K562 (cell line): ENCODE measurements at regions not wholly inside any gene's neighbourhood (a gene's known extent, or its start where the extent isn't known, plus 50 kb on each side); places are given as distances from the start of the nearest gene placed in this dataset.

ENCODE experiments used
- ATF7 ChIP-seq: fragments of 450-650 bp; IDR thresholded peaks from 2 replicates; pipeline ENCODE4 v1.7.1; 2014; ENCODE audit warnings: mild to moderate bottlenecking, moderate library complexity
- NCOR1 ChIP-seq: fragments of 450-650 bp; IDR thresholded peaks from 2 replicates; pipeline ENCODE4 v1.6.1; 2016; ENCODE audit warnings: mild to moderate bottlenecking, moderate library complexity
- POLR2A ChIP-seq: fragments of 450-650 bp; conservative IDR thresholded peaks from 2 replicates; pipeline ENCODE4 v1.6.1; 2016
- SAFB2 ChIP-seq: fragments of 200-400 bp; formaldehyde crosslinking; IDR thresholded peaks from 2 replicates; pipeline ENCODE4 v1.6.1; 2018; ENCODE audit warnings: borderline replicate concordance, low read length, low read depth, moderate library complexity; ENCODE audit not compliant: severe bottlenecking
- STAT5B ChIP-seq: fragments of 250-450 bp; sonication (Bioruptor Pico); IDR thresholded peaks from 2 replicates; pipeline ENCODE4 v1.8.0; 2021; ENCODE audit warnings: mild to moderate bottlenecking, inconsistent platforms
- TAF1 ChIP-seq: IDR thresholded peaks from 2 replicates; pipeline ENCODE4 v1.6.1; 2011; ENCODE audit warnings: mild to moderate bottlenecking, low read length, moderate library complexity; ENCODE audit not compliant: insufficient read depth, control insufficient read depth, severe bottlenecking; ENCODE audit errors: extremely low read depth
- ZNF263 ChIP-seq: sonication (generic); formaldehyde crosslinking; IDR thresholded peaks from 2 replicates; pipeline ENCODE4 v1.8.0; 2022; ENCODE audit warnings: mild to moderate bottlenecking, missing genetic modification reagents, borderline replicate concordance
- ZNF384 ChIP-seq: IDR thresholded peaks from 2 replicates; pipeline ENCODE4 v1.6.1; 2012; ENCODE audit warnings: low read depth, low read length, improper control_type of control experiment
- ZNF830 ChIP-seq: fragments of 250-450 bp; sonication (Bioruptor Pico); IDR thresholded peaks from 2 replicates; pipeline ENCODE4 v1.5.0; 2021; ENCODE audit warnings: mild to moderate bottlenecking
- TF ChIP-seq, protein P1 (sequence below), 3 experiments: IDR thresholded peaks in 2 of 3; conservative IDR thresholded peaks in 1 of 3; 2 replicates each; pipeline ENCODE4 v1.5.1; 2011 to 2012; ENCODE audit warnings: low read length in 3 of 3, mild to moderate bottlenecking in 3 of 3, control low read depth in 2 of 3, improper control_type of control experiment in 1 of 3, inconsistent platforms in 1 of 3, low read depth in 1 of 3, mixed read lengths in 1 of 3, moderate library complexity in 1 of 3; ENCODE audit not compliant: insufficient read depth in 2 of 3

DNA sequence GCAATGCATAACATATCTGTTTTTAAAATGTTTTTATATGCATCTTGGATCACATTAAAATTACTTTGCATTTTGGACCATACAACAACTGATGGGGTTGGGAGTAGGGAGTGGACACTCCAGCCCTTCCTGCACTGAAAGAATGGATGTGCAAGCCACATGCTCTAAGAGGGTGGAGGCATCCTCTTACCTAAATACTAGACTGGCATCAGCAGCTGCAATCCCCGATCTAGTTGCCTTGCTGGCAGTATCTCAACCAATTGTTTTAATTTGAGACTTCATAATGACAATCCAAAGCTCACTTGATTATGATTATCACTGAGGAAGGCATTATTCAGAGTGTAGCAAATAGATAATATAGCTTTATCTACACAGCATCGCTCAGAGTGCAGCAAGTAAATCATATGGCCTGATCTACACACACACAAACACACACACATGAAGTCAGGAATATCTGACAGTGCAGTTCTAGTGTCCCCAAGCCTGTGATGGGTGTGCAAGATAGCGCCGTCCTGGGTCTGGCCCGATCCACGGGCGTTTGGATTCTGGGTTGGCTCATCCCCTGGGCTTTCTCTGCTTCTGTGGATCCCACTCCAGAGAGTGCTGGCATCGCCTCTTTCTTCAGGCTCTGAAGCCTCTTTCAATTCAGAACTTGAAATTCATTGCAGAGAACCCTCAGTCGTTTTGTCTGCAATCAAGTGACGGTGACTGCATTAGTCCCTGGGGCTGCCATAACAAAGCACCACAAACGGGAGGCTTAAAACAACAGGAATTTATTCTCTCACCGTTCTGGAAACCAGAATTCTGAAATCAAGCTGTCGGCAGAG, 181.3 kb downstream of the ETS2 start:
- TF ChIP-seq ATF7 (no peak), SAFB2 (no peak), ZNF263 (CRISPR knock-in tag) (no peak), STAT5B (CRISPR knock-in tag) (no peak), TAF1 (no peak), ZNF830 (CRISPR knock-in tag) (no peak), ZNF384 (no peak), NCOR1 (no peak), POLR2A (no peak)
- TF ChIP-seq, protein P1, sequence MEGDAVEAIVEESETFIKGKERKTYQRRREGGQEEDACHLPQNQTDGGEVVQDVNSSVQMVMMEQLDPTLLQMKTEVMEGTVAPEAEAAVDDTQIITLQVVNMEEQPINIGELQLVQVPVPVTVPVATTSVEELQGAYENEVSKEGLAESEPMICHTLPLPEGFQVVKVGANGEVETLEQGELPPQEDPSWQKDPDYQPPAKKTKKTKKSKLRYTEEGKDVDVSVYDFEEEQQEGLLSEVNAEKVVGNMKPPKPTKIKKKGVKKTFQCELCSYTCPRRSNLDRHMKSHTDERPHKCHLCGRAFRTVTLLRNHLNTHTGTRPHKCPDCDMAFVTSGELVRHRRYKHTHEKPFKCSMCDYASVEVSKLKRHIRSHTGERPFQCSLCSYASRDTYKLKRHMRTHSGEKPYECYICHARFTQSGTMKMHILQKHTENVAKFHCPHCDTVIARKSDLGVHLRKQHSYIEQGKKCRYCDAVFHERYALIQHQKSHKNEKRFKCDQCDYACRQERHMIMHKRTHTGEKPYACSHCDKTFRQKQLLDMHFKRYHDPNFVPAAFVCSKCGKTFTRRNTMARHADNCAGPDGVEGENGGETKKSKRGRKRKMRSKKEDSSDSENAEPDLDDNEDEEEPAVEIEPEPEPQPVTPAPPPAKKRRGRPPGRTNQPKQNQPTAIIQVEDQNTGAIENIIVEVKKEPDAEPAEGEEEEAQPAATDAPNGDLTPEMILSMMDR (IDR thresholded peaks at IDR 0.05 in 2 of 3, conservative IDR thresholded peaks at IDR 0.05 in 1 of 3; ENCODE audit: insufficient read depth in 2 of 3, low read depth in 1 of 3, low read length in 3 of 3) = no peak
